Glomerular visceral epithelial cell (primary cell): ENCODE measurements at regions not wholly inside any gene's neighbourhood (a gene's known extent, or its start where the extent isn't known, plus 50 kb on each side); places are given as distances from the start of the nearest gene placed in this dataset.
A peak's percentile ranks its signal among the peaks of the same experiment; 100 is the strongest.
"Not testable (repeated sequence)": the region's sequence is repeated elsewhere in the genome, so short reads cannot be mapped to it uniquely, and the experiment has no call there.

Experiments used
- DNase-seq: peaks from one replicate; pipeline ENCODE4 v3.0.0-alpha.2; 2016; ENCODE audit errors: extremely low spot score

- DNase-seq = no peak
Measured at GRCh38 chr13:106099765-106100164, 435.7 kb downstream of the EFNB2 start.

GRCh38 chr13:106098778-106099177, 436.7 kb downstream of the EFNB2 start:
- DNase-seq = no peak

GRCh38 chr13:106096661-106097092, 438.8 kb downstream of the EFNB2 start:
- DNase-seq = peak; percentile 15

GRCh38 chr13:106095919-106096318, 439.5 kb downstream of the EFNB2 start:
- no peak for DNase-seq

GRCh38 chr13:106095406-106095805, 440.1 kb downstream of the EFNB2 start:
- no peak for DNase-seq

GRCh38 chr13:106090001-106090400, 445.5 kb downstream of the EFNB2 start:
- no peak for DNase-seq

GRCh38 chr13:106089261-106089980, 446.0 kb downstream of the EFNB2 start:
- no peak for DNase-seq

- peak; percentile 85 for DNase-seq
Measured at GRCh38 chr13:106088085-106088484, 447.4 kb downstream of the EFNB2 start.

- DNase-seq = no peak
Measured at GRCh38 chr13:106087201-106087600, 448.3 kb downstream of the EFNB2 start.

- DNase-seq = peak; percentile 72
Measured at GRCh38 chr13:106083620-106084350, 451.7 kb downstream of the EFNB2 start.

GRCh38 chr13:106081221-106081620, 454.2 kb downstream of the EFNB2 start:
- not testable (repeated sequence) for DNase-seq

- DNase-seq = no peak
Measured at GRCh38 chr13:106078191-106078590, 457.3 kb downstream of the EFNB2 start.

GRCh38 chr13:106077017-106077416, 458.4 kb downstream of the EFNB2 start:
- DNase-seq = no peak

- DNase-seq = no peak
Measured at GRCh38 chr13:106072014-106072413, 463.4 kb downstream of the EFNB2 start.

GRCh38 chr13:106063591-106064313, 471.7 kb downstream of the EFNB2 start:
- peak; percentile 51 for DNase-seq

GRCh38 chr13:106061781-106062180, 473.7 kb downstream of the EFNB2 start:
- no peak for DNase-seq

GRCh38 chr13:106056851-106057250, 478.6 kb downstream of the EFNB2 start:
- no peak for DNase-seq

GRCh38 chr13:106052200-106052767, 483.2 kb downstream of the EFNB2 start:
- DNase-seq = no peak

GRCh38 chr13:106049171-106049570, 486.3 kb downstream of the EFNB2 start:
- no peak for DNase-seq

GRCh38 chr13:106048386-106048785, 487.1 kb downstream of the EFNB2 start:
- DNase-seq = no peak

- no peak for DNase-seq
Measured at GRCh38 chr13:106047859-106048258, 487.6 kb downstream of the EFNB2 start.

GRCh38 chr13:106042996-106043581, 492.4 kb downstream of the EFNB2 start:
- no peak for DNase-seq
